Astrocyte (in vitro differentiated cells and primary cell): ENCODE measurements at regions not wholly inside any gene's neighbourhood (a gene's known extent, or its start where the extent isn't known, plus 50 kb on each side); places are given as distances from the start of the nearest gene placed in this dataset.

Experiments used
- EZH2 ChIP-seq: IDR thresholded peaks from 2 replicates; pipeline ENCODE4 v1.6.1; 2012; ENCODE audit warnings: mild to moderate bottlenecking, low read length, inconsistent platforms; ENCODE audit not compliant: insufficient read depth
- TF ChIP-seq, protein P1 (sequence below): IDR thresholded peaks from 2 replicates; pipeline ENCODE4 v1.5.1; 2011; ENCODE audit warnings: low read depth, mild to moderate bottlenecking, inconsistent platforms, low read length, moderate library complexity; ENCODE audit not compliant: insufficient read depth

DNA sequence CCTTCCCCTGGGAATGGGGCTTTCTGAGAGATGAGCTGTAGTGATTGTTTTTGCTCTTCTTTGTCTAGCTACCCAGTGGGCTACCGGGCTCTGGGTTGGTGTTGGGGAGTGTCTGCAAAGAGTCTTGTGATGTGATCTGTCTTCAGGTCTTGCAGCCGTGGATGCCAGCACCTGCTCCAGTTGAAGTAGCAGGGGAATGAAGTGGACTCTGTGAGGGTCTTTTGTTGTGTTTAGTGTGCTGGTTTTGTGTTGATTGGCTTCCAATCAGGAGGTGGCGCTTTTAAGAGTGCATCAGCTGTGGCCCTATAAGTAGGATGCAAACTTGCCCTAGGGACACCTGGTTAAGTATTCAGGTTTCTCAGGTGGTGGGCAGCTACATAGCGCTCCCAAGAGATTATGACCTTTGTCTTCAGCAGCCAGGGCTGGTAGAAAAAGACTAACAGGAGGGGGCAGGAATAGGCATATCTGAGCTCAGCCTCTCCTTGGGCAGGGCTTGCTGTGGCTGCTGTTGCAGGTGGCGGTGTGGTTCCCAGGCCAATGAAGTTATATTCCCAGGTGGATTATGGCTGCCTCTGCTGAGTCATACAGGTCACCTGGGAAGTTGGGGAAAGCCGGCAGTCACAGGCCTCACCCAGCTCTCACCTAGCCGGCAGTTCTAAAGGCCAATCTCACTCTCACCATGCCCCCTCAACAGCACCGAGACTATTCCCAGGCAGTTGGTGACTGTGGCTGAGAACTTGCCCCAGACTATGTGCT lies 315.7 kb upstream of the C11orf87 start:
- TF ChIP-seq, protein P1, sequence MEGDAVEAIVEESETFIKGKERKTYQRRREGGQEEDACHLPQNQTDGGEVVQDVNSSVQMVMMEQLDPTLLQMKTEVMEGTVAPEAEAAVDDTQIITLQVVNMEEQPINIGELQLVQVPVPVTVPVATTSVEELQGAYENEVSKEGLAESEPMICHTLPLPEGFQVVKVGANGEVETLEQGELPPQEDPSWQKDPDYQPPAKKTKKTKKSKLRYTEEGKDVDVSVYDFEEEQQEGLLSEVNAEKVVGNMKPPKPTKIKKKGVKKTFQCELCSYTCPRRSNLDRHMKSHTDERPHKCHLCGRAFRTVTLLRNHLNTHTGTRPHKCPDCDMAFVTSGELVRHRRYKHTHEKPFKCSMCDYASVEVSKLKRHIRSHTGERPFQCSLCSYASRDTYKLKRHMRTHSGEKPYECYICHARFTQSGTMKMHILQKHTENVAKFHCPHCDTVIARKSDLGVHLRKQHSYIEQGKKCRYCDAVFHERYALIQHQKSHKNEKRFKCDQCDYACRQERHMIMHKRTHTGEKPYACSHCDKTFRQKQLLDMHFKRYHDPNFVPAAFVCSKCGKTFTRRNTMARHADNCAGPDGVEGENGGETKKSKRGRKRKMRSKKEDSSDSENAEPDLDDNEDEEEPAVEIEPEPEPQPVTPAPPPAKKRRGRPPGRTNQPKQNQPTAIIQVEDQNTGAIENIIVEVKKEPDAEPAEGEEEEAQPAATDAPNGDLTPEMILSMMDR, result no peak
- no peak for TF ChIP-seq EZH2
